ENCODE measurements at regions not wholly inside any gene's neighbourhood (a gene's known extent, or its start where the extent isn't known, plus 50 kb on each side); places are given as distances from the start of the nearest gene placed in this dataset.
"Not testable (repeated sequence)": the region's sequence is repeated elsewhere in the genome, so short reads cannot be mapped to it uniquely, and the experiment has no call there.

DNA sequence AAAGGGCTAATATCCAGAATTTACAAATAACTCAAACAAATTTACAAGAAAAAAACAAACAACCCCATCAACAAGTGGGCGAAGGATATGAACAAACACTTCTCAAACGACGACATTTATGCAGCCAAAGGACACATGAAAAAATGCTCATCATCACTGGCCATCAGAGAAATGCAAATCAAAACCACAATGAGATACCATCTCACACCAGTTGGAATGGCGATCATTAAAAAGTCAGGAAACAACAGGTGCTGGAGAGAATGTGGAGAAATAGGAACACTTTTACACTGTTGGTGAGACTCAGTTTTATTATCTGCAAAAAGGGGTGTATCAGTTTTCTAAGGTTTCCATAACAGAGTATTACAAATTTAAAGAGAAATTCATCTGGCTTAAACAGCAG, 153.5 kb upstream of the ITGA1 start:
- peaks cover 24% of the 10 kb centered on the region for H3K27me3 Mint-ChIP-seq (ENCODE audit: low read depth)
- H3K36me3 Mint-ChIP-seq (ENCODE audit: low read depth); H3K4me1 Mint-ChIP-seq (ENCODE audit: low read depth); H3K9me3 Mint-ChIP-seq; H3K27ac Mint-ChIP-seq; CTCF ChIA-PET; intact Hi-C loops (cut with micrococcal nuclease); H3K4me3 Mint-ChIP-seq; DNase-seq: not testable (repeated sequence)

GRCh38 chr5:52638732-52639131, 149.0 kb upstream of the ITGA1 start:
- Mint-ChIP-seq H3K36me3 (ENCODE audit: low read depth) (no peaks in the 10 kb centered on the region), H3K4me1 (ENCODE audit: low read depth) (no peaks in the 10 kb centered on the region), H3K27me3 (ENCODE audit: low read depth) (peaks cover 6% of the 10 kb centered on the region), H3K9me3 (peaks cover 3% of the 10 kb centered on the region), H3K4me3 (no peak overlapping the region), H3K27ac (no peak overlapping the region)
- no peak for DNase-seq
- CTCF ChIA-PET = no interaction called here
- intact Hi-C loops (cut with micrococcal nuclease) = no loop called here

DNA sequence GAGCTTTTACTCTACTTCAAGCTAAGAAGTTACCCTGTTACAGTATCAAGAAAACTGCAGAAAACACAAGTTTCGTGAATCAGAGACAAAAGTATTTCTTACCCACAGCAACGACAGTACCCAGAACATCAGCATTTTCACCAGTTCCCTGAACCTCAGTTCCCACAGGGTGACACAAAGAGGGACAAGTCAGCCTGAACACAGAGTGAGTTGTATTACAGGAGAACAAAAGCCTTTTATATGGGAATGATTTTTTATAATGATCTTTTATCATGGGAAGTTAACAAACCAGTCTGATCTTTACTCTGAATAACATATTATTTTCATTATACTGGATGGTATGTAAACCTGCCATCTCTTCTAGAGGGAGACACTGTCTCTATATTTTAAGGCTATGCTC, 139.0 kb upstream of the ITGA1 start:
- H3K36me3 Mint-ChIP-seq (ENCODE audit: low read depth) = no peaks in the 10 kb centered on the region

DNA sequence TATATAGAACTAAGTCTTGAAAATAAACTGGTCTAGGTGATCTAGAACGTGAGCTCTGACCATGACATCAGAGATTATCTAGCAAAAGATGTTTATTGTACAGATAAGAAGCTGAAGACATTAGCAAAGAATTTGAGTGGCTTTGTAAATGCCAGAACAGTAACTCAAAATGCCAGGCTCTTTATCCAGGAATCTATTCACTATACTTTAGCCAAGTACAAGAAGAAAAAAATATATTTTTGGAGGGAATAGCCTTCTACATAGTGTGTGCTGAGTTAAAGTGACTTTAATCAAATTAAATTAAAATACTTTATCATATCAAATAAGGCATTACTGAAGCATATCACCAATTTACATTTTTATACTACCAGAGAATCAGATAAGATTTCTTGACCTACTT, 132.6 kb upstream of the ITGA1 start:
- no peaks in the 10 kb centered on the region for H3K9me3 Mint-ChIP-seq
- H3K4me3 Mint-ChIP-seq = no peak overlapping the region
- no peak overlapping the region for H3K27ac Mint-ChIP-seq
- H3K27me3 Mint-ChIP-seq (ENCODE audit: low read depth) = peaks cover 7% of the 10 kb centered on the region
- intact Hi-C loops (cut with micrococcal nuclease) = no loop called here
- CTCF ChIA-PET = interaction anchor here (0.7 to 1.7 kb wide), 6 partner anchors 19 to 1692 kb away, joined by 3 to 5 read pairs (median 3); no protein-coding TSS in a partner anchor
- H3K36me3 Mint-ChIP-seq (ENCODE audit: low read depth) = no peaks in the 10 kb centered on the region
- DNase-seq = no peak
- no peaks in the 10 kb centered on the region for H3K4me1 Mint-ChIP-seq (ENCODE audit: low read depth)

More for the DNA sequence above, 139.0 kb upstream of the ITGA1 start:
- H3K27ac Mint-ChIP-seq = no peak overlapping the region
- H3K4me3 Mint-ChIP-seq = no peak overlapping the region
- H3K9me3 Mint-ChIP-seq = peaks cover 8% of the 10 kb centered on the region
- intact Hi-C loops (cut with micrococcal nuclease) = no loop called here
- CTCF ChIA-PET = no interaction called here
- DNase-seq = no peak
- H3K4me1 Mint-ChIP-seq (ENCODE audit: low read depth) = no peaks in the 10 kb centered on the region
- H3K27me3 Mint-ChIP-seq (ENCODE audit: low read depth) = peaks cover 2% of the 10 kb centered on the region

DNA sequence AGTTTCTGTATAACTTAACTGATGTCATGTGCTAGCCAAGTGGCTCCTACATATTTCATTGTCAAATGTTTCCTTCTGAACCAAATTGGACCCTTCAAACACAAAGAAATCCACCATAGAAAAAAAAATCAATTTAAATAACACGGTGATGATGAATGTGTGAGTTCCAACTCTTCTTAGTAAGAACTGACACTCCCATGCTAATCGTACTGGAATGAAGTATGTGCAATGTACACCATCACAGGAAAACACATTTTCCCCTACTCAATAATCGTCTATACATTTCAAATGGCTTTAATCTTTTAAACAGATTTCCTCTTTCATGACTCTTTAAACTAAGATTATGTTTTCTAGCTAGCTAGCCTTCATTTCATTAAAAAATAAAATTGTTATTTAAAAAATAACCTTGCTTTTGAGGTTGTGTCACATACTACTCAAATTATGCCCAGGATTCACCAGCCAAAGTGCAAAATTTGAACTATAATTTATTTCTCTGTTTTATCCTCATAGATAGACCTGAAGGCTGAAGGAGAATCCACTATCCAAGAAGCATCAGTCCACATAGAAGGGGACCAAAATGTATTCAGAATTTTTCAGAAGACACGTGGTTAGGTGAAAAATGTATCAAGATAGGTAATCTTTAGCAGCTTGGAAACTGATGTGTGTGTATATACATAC, 131.0 kb upstream of the ITGA1 start:
- no peaks in the 10 kb centered on the region for H3K36me3 Mint-ChIP-seq (ENCODE audit: low read depth)
- DNase-seq = no peak
- no peak overlapping the region for H3K27ac Mint-ChIP-seq
- H3K9me3 Mint-ChIP-seq = no peaks in the 10 kb centered on the region
- intact Hi-C loops (cut with micrococcal nuclease) = loop anchor here (1.0 to 2.0 kb wide), 4 partner anchors 300 to 1697 kb away; no protein-coding TSS in a partner anchor
- CTCF ChIA-PET = interaction anchor here (0.5 to 2.2 kb wide), 9 partner anchors 10 to 1418 kb away, joined by 3 to 7 read pairs (median 3); no protein-coding TSS in a partner anchor
- peaks cover 7% of the 10 kb centered on the region for H3K27me3 Mint-ChIP-seq (ENCODE audit: low read depth)
- no peak overlapping the region for H3K4me3 Mint-ChIP-seq
- no peaks in the 10 kb centered on the region for H3K4me1 Mint-ChIP-seq (ENCODE audit: low read depth)

GRCh38 chr5:52657247-52657645, 130.5 kb upstream of the ITGA1 start:
- no peaks in the 10 kb centered on the region for H3K4me1 Mint-ChIP-seq (ENCODE audit: low read depth)
- DNase-seq = no peak
- intact Hi-C loops (cut with micrococcal nuclease) = loop anchor here (1.0 to 2.0 kb wide), 4 partner anchors 300 to 1698 kb away; no protein-coding TSS in a partner anchor
- CTCF ChIA-PET = interaction anchor here (0.5 to 2.2 kb wide), 13 partner anchors 9 to 1696 kb away, joined by 3 to 8 read pairs (median 4); no protein-coding TSS in a partner anchor
- H3K27me3 Mint-ChIP-seq (ENCODE audit: low read depth) = peaks cover 6% of the 10 kb centered on the region
- H3K27ac Mint-ChIP-seq = no peak overlapping the region
- H3K36me3 Mint-ChIP-seq (ENCODE audit: low read depth) = no peaks in the 10 kb centered on the region
- no peak overlapping the region for H3K4me3 Mint-ChIP-seq
- no peaks in the 10 kb centered on the region for H3K9me3 Mint-ChIP-seq

DNA sequence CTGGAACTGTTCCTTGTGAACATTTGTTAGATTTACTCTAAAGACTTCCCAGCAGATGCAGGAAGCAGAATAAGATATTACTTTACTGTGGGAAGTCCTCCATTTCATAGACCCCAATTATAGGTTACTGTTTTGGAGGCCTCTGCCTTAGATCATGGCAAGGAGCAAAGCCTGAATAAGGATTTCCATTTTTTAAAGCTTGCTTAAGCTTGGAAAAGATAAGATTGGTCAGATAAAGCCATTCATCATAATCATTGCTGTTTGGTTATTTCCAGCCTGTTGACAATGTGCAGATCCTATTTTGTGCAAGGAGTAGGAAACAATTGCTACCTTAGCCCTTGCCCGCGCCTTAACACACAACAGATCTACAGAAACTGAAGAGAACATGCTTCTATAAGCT, 129.5 kb upstream of the ITGA1 start:
- no peaks in the 10 kb centered on the region for H3K9me3 Mint-ChIP-seq
- H3K27me3 Mint-ChIP-seq (ENCODE audit: low read depth) = peaks cover 5% of the 10 kb centered on the region
- CTCF ChIA-PET = interaction anchor here (0.9 to 2.2 kb wide), 12 partner anchors 8 to 1700 kb away, joined by 3 to 8 read pairs (median 4); no protein-coding TSS in a partner anchor
- H3K27ac Mint-ChIP-seq = no peak overlapping the region
- no peak overlapping the region for H3K4me3 Mint-ChIP-seq
- H3K4me1 Mint-ChIP-seq (ENCODE audit: low read depth) = no peaks in the 10 kb centered on the region
- DNase-seq = no peak
- intact Hi-C loops (cut with micrococcal nuclease) = no loop called here
- no peaks in the 10 kb centered on the region for H3K36me3 Mint-ChIP-seq (ENCODE audit: low read depth)

DNA sequence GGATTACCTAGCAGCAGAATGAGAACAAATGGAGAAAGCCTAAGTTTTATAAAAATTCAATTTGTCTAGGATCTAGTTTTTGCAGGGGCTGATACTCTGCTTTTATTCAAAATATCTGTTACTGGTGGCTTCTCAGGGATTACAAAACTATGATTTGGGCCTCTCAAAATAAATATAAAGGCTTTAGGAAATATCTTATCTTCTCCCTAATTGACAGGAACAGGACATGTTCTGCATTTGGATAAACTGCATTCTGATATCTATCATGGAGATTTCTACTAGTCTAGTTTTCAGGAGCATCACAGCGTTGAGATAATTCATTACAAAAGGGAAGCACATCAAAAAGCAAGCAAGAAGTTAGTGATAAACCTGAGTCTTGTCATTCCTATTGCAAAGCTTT, 127.1 kb upstream of the ITGA1 start:
- CTCF ChIA-PET = no interaction called here
- Mint-ChIP-seq H3K4me3 (no peak overlapping the region), H3K4me1 (ENCODE audit: low read depth) (no peaks in the 10 kb centered on the region), H3K9me3 (no peaks in the 10 kb centered on the region), H3K36me3 (ENCODE audit: low read depth) (no peaks in the 10 kb centered on the region), H3K27ac (no peak overlapping the region), H3K27me3 (ENCODE audit: low read depth) (peaks cover under 1% of the 10 kb centered on the region)
- intact Hi-C loops (cut with micrococcal nuclease) = no loop called here
- no peak for DNase-seq

DNA sequence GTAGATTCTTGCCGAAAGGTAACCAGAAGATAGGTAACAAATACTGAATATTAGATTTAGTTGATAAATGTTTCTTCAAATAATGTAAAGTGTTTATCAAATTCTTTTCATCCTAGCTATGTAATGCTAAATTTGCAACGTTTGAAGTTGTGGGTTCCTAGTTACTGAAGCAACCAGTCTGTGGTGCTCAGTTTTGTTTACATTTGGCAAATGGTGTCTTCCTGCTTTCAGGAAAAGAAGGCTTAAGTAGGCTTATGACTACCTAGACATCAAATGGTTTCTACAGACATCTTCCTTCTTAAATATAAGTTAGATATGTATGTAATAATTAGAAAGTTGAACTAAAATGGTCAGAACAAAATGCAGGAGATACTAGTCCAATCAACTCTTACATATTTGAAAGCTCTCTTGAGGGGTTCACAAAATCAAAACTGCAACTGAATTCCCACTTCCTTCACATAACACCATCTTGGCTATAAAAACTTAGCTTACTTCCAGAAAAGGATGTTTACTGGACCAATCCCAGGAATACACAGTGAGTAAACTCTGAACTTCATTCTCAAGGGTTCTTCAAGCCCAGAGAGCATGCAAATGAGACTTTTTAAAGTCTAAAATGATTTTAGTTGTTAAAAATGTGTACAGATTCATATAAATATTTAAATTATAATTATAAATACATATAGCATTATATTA, 125.7 kb upstream of the ITGA1 start:
- no peaks in the 10 kb centered on the region for H3K9me3 Mint-ChIP-seq
- DNase-seq = no peak
- no peak overlapping the region for H3K27ac Mint-ChIP-seq
- H3K27me3 Mint-ChIP-seq (ENCODE audit: low read depth) = no peaks in the 10 kb centered on the region
- H3K4me3 Mint-ChIP-seq = no peak overlapping the region
- H3K36me3 Mint-ChIP-seq (ENCODE audit: low read depth) = no peaks in the 10 kb centered on the region
- CTCF ChIA-PET = no interaction called here
- intact Hi-C loops (cut with micrococcal nuclease) = no loop called here
- H3K4me1 Mint-ChIP-seq (ENCODE audit: low read depth) = peaks cover 3% of the 10 kb centered on the region

DNA sequence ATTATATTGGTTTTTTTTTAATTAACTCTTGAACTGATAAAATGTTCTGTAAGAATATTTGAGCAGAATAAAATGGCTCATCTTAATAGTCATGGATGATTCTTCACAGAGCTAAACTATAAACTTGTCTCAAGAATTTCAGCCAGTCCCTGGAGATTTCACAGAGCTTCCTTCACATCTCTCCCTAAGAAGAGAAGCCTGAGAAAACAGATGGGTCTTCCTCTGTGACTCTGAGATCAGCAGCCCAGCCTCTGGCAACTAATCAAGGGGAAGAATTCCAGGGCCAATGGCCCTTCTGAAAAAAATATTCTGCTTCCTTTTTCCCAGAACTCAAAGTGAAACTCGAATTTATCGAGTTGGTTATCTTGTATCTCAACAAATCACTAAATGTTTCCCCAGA, 122.2 kb upstream of the ITGA1 start:
- no peak overlapping the region for H3K4me3 Mint-ChIP-seq
- DNase-seq = no peak
- intact Hi-C loops (cut with micrococcal nuclease) = no loop called here

GRCh38 chr5:52668139-52668538, 119.6 kb upstream of the ITGA1 start:
- Mint-ChIP-seq H3K27me3 (ENCODE audit: low read depth) (no peaks in the 10 kb centered on the region), H3K36me3 (ENCODE audit: low read depth) (no peaks in the 10 kb centered on the region), H3K27ac (no peak overlapping the region), H3K4me1 (ENCODE audit: low read depth) (peaks cover 12% of the 10 kb centered on the region), H3K9me3 (no peaks in the 10 kb centered on the region), H3K4me3 (no peak overlapping the region)
- CTCF ChIA-PET = no interaction called here
- DNase-seq = no peak
- intact Hi-C loops (cut with micrococcal nuclease) = no loop called here

More for the DNA sequence above, 122.2 kb upstream of the ITGA1 start:
- no peak overlapping the region for H3K27ac Mint-ChIP-seq
- no peaks in the 10 kb centered on the region for H3K9me3 Mint-ChIP-seq
- H3K4me1 Mint-ChIP-seq (ENCODE audit: low read depth) = peaks cover 3% of the 10 kb centered on the region
- no peaks in the 10 kb centered on the region for H3K36me3 Mint-ChIP-seq (ENCODE audit: low read depth)
- CTCF ChIA-PET = interaction anchor here (2.7 kb wide), 1 partner anchor 8 kb away, joined by 7 read pairs; no protein-coding TSS in a partner anchor
- H3K27me3 Mint-ChIP-seq (ENCODE audit: low read depth) = no peaks in the 10 kb centered on the region

GRCh38 chr5:52668544-52669185, 119.1 kb upstream of the ITGA1 start:
- peaks cover 14% of the 10 kb centered on the region for H3K4me1 Mint-ChIP-seq (ENCODE audit: low read depth)
- H3K9me3 Mint-ChIP-seq = no peaks in the 10 kb centered on the region
- intact Hi-C loops (cut with micrococcal nuclease) = no loop called here
- no peak for DNase-seq
- no peaks in the 10 kb centered on the region for H3K36me3 Mint-ChIP-seq (ENCODE audit: low read depth)
- CTCF ChIA-PET = no interaction called here
- no peaks in the 10 kb centered on the region for H3K27me3 Mint-ChIP-seq (ENCODE audit: low read depth)
- no peak overlapping the region for H3K27ac Mint-ChIP-seq
- no peak overlapping the region for H3K4me3 Mint-ChIP-seq
